ENCODE measurements at regions not wholly inside any gene's neighbourhood (a gene's known extent, or its start where the extent isn't known, plus 50 kb on each side); places are given as distances from the start of the nearest gene placed in this dataset.

- TF ChIP-seq PHF8 (conservative IDR thresholded peaks at IDR 0.05; ENCODE audit: low read depth, low read length) (no peak), KDM4A (IDR thresholded peaks at IDR 0.05; ENCODE audit: low read depth, low read length, severe bottlenecking) (no peak), RAD21 (IDR thresholded peaks at IDR 0.05 in 1 of 2, conservative IDR thresholded peaks at IDR 0.05 in 1 of 2; ENCODE audit: low read depth in 2 of 2, low read length in 2 of 2) (no peak), JUN (IDR thresholded peaks at IDR 0.05; ENCODE audit: low read depth, low read length) (no peak), SRF (IDR thresholded peaks at IDR 0.05; ENCODE audit: low read depth, low read length) (no peak), MAFK (IDR thresholded peaks at IDR 0.05; ENCODE audit: low read depth, low read length) (no peak)
Measured at GRCh38 chr12:83224012-83224411, 537.3 kb downstream of the TMTC2 start (continued).

All from H1 (cell line).